ENCODE measurements at regions not wholly inside any gene's neighbourhood (a gene's known extent, or its start where the extent isn't known, plus 50 kb on each side); places are given as distances from the start of the nearest gene placed in this dataset.

GRCh38 chr4:73683456-73683855 lies 56.9 kb upstream of the CXCL8 start:
- Histone ChIP-seq H3K27me3 (ENCODE audit: insufficient read depth, poor library complexity, severe bottlenecking) (no peaks in the 10 kb centered on the region), H3K36me3 (ENCODE audit: low read depth) (no peaks in the 10 kb centered on the region), H3K9me3 (ENCODE audit: severe bottlenecking) (no peaks in the 10 kb centered on the region), H3K4me3 (ENCODE audit: severe bottlenecking) (no peak overlapping the region), H3K27ac (ENCODE audit: poor library complexity, severe bottlenecking) (peak overlapping the region; percentile 93), H3K4me1 (ENCODE audit: insufficient read depth, poor library complexity, severe bottlenecking) (peaks cover 35% of the 10 kb centered on the region)
- no peak for TF ChIP-seq CTCF (IDR thresholded peaks at IDR 0.05; ENCODE audit: poor library complexity, severe bottlenecking)
- ATAC-seq (ENCODE audit: low read depth) (no peak), DNase-seq (ENCODE audit: low spot score) (no peak)

- no peak for DNase-seq (ENCODE audit: low spot score)
- peak overlapping the region; percentile 93 for H3K27ac ChIP-seq (ENCODE audit: poor library complexity, severe bottlenecking)
- H3K4me3 ChIP-seq (ENCODE audit: severe bottlenecking), result no peak overlapping the region
- ATAC-seq (ENCODE audit: low read depth), result no peak
- TF ChIP-seq CTCF (IDR thresholded peaks at IDR 0.05; ENCODE audit: poor library complexity, severe bottlenecking), result no peak
- no peaks in the 10 kb centered on the region for H3K27me3 ChIP-seq (ENCODE audit: insufficient read depth, poor library complexity, severe bottlenecking)
- peaks cover 35% of the 10 kb centered on the region for H3K4me1 ChIP-seq (ENCODE audit: insufficient read depth, poor library complexity, severe bottlenecking)
- no peaks in the 10 kb centered on the region for H3K36me3 ChIP-seq (ENCODE audit: low read depth)
- H3K9me3 ChIP-seq (ENCODE audit: severe bottlenecking), result no peaks in the 10 kb centered on the region
These were observed 56.3 kb upstream of the CXCL8 start for GRCh38 chr4:73684097-73684496.

GRCh38 chr4:73685052-73685451 lies 55.3 kb upstream of the CXCL8 start:
- no peak for DNase-seq (ENCODE audit: low spot score)
- H3K4me1 ChIP-seq (ENCODE audit: insufficient read depth, poor library complexity, severe bottlenecking), result peaks cover 31% of the 10 kb centered on the region
- H3K27me3 ChIP-seq (ENCODE audit: insufficient read depth, poor library complexity, severe bottlenecking), result no peaks in the 10 kb centered on the region
- no peak overlapping the region for H3K4me3 ChIP-seq (ENCODE audit: severe bottlenecking)
- H3K36me3 ChIP-seq (ENCODE audit: low read depth), result no peaks in the 10 kb centered on the region
- H3K9me3 ChIP-seq (ENCODE audit: severe bottlenecking), result no peaks in the 10 kb centered on the region
- TF ChIP-seq CTCF (IDR thresholded peaks at IDR 0.05; ENCODE audit: poor library complexity, severe bottlenecking), result no peak
- no peak overlapping the region for H3K27ac ChIP-seq (ENCODE audit: poor library complexity, severe bottlenecking)
- no peak for ATAC-seq (ENCODE audit: low read depth)

GRCh38 chr4:73687421-73687820 lies 52.9 kb upstream of the CXCL8 start:
- H3K4me1 ChIP-seq (ENCODE audit: insufficient read depth, poor library complexity, severe bottlenecking), result peaks cover 32% of the 10 kb centered on the region

More at GRCh38 chr4:73687421-73687820, 52.9 kb upstream of the CXCL8 start:
- DNase-seq (ENCODE audit: low spot score), result no peak
- Histone ChIP-seq H3K36me3 (ENCODE audit: low read depth) (no peaks in the 10 kb centered on the region), H3K4me3 (ENCODE audit: severe bottlenecking) (no peak overlapping the region), H3K27me3 (ENCODE audit: insufficient read depth, poor library complexity, severe bottlenecking) (no peaks in the 10 kb centered on the region), H3K27ac (ENCODE audit: poor library complexity, severe bottlenecking) (no peak overlapping the region), H3K9me3 (ENCODE audit: severe bottlenecking) (no peaks in the 10 kb centered on the region)
- TF ChIP-seq CTCF (IDR thresholded peaks at IDR 0.05; ENCODE audit: poor library complexity, severe bottlenecking), result no peak
- no peak for ATAC-seq (ENCODE audit: low read depth)
